HG03280 (cell line): ENCODE measurements at regions not wholly inside any gene's neighbourhood (a gene's known extent, or its start where the extent isn't known, plus 50 kb on each side); places are given as distances from the start of the nearest gene placed in this dataset.
"Not testable (repeated sequence)": the region's sequence is repeated elsewhere in the genome, so short reads cannot be mapped to it uniquely, and the experiment has no call there.

Experiments
- ATAC-seq: cut with Tn5 transposase; IDR thresholded peaks from one replicate; pipeline ENCODE4 v1.9.1; 2021; ENCODE audit warnings: mild to moderate bottlenecking, moderate library complexity; ENCODE audit not compliant: unreplicated experiment

- ATAC-seq, result no peak
These were observed 515.6 kb upstream of the ST8SIA4 start for GRCh38 chr5:101418713-101419118.

GRCh38 chr5:101404531-101404930, 501.4 kb upstream of the ST8SIA4 start:
- no peak for ATAC-seq

GRCh38 chr5:101393795-101394450, 490.8 kb upstream of the ST8SIA4 start:
- ATAC-seq, result no peak

- ATAC-seq, result no peak
These were observed 487.2 kb upstream of the ST8SIA4 start for GRCh38 chr5:101390151-101390908.

GRCh38 chr5:101385276-101385675, 482.2 kb upstream of the ST8SIA4 start:
- ATAC-seq, result no peak

DNA sequence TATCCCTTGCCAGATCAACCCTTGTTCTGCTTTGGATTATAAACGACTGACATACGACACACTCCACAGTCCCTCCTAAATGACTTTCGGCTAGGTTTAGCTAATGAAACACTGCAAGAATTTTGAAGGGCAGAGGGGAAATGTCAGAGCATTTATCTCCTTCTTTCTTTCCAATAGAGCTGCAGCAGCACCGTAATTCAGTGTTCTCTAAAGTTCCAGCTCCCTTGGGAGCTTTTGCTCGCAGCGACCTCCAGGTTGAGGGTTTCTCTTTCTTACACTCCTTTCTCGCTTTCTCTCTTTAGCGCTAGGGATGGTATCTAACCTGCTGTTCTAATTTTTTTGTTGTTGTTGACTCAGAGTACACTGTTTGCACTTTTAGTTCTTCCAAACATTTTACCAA, 467.1 kb upstream of the ST8SIA4 start:
- ATAC-seq, result no peak

DNA sequence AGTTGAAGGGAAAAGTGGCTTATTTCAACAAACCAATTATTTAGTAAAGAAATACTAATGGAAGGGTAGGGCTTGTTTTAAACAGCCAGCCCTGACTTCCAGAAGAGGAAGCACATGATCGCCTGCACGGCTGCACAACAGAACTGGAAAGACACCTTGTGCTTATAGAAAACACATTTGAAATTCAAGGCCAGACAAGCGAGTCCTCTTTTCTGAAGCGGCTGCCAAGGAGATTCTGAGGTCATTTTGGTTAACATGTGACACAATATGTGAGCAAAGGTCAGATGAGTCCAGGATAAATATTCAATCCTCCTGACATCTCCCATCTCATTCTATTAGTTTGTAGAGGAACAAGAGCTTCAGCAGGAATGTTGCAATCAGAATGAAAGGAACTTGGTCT, 461.4 kb upstream of the ST8SIA4 start:
- ATAC-seq, result no peak

DNA sequence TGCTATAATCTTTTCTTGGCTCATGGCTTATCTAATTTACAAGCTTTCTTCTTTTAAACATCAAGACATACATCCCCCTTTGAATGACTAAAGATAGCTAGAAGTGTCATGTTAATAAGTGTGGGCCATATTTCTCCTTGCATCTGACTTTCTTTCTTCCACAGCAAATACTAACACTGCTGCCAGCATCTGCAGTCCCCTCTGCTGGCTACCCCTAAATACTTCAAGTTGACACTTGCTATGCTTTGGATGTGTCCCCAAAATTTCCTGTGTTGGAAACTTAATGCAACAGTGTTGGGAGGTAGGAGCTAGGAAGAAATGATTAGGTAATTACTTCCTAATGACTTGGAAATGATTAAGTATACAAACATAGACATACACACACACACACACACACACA, 459.0 kb upstream of the ST8SIA4 start:
- no peak for ATAC-seq

GRCh38 chr5:101346906-101347305, 443.8 kb upstream of the ST8SIA4 start:
- ATAC-seq, result no peak

GRCh38 chr5:101346447-101346846, 443.4 kb upstream of the ST8SIA4 start:
- no peak for ATAC-seq

DNA sequence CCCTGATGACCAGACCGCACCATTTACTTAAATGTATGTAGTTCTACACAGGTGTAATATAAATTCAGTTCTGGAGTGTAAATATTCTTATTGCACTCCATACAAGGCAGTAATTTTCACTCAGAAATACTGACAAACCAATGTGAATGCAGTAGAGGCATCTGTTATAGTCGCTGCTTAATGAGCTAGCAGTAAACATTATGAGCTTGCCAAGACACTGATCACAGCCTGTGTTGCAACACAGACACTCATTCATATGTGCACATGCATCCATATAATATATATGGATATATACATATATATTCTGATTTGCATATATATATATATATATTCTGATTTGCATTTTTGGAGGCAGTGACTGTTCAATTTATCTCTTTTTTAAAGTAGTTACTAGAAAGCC, 435.1 kb upstream of the ST8SIA4 start:
- no peak for ATAC-seq

GRCh38 chr5:101327816-101328215, 424.7 kb upstream of the ST8SIA4 start:
- no peak for ATAC-seq

- no peak for ATAC-seq
These were observed 423.7 kb upstream of the ST8SIA4 start for GRCh38 chr5:101326766-101327165.

- ATAC-seq, result not testable (repeated sequence)
These were observed 413.3 kb upstream of the ST8SIA4 start for GRCh38 chr5:101316401-101316800.

DNA sequence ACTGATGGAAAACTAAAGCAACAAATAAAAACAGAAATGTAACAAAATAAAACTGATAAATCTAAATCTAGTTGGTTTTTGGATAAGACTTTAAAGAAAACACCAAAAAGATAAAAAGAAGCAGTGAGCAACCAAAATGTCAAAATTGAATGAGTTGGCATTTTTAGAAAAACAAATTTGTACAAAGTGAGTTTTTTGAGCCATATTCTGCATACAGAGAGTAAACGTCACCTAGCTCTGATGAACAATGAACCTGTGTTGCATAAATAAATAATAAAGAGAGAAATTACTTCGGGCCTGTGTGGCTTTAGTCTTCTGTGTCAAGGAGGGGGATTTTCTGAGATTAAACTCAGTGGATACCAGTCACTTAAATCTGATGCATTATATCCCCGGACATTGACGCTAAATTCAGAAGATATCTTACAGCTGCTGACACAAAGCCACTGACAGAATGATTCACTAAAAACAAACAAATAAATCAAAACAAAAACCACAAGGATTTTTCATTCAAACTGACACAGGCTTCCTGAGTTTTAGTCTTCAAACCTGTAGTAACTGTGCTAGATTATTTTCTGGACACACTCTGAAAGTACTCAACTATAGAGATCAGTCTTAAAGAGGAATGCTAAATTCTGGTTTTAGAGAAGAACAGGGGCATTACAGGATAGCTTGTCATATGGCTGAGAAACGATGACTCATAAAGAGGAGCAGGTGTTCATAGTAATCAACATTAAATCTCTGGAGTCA, 403.5 kb upstream of the ST8SIA4 start:
- no peak for ATAC-seq

GRCh38 chr5:101296477-101296876, 393.4 kb upstream of the ST8SIA4 start:
- ATAC-seq, result no peak

DNA sequence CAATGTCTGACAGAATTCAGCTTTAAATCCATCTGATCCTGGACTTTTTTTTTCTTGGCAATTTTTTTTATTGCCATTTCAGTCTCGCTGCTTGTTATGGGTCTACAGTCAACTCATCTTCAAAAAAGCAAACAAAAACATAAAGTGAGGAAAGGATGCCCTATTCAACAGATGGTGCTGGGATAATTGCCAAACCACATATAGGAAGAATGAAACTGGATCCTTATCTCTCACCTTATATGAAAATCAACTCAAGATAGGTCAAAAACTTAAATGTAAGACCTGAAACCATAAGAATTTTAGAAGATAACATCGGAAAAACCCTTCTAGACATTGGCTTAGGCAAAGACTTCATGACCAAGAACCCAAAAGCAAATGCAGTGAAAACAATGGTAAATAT, 389.1 kb upstream of the ST8SIA4 start:
- ATAC-seq, result no peak

DNA sequence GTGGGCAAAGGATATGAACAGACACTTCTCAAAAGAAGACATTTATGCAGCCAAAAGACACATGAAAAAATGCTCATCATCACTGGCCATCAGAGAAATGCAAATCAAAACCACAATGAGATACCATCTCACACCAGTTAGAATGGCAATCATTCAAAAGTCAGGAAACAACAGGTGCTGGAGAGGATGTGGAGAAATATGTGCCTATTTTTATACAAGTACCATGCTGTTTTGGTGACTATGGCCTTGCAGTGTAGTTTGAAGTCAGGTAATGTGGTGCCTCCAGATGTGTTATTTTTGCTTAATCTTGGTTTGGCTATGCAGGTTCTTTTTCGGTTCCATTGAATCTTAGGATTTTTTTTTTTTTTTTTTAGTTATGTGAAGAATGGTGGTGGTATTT, 387.7 kb upstream of the ST8SIA4 start:
- not testable (repeated sequence) for ATAC-seq

DNA sequence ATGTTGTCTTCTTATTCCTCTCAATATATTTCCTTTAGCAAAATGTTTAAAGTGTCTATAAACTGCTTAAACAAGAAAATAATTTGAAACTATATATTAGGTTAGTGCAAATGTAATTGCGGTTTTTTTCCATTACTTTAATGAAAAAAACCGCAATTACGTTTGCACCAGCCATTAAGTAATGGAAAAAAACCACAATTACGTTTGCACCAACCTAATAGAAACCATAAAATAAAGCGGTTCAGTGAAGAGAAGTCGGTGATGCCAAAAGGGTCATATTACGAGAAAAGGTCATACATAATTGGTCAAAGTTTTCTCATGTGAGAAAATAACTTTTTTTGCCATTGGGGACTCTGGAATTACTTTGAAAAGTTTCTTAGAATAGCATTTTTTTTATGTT, 385.6 kb upstream of the ST8SIA4 start:
- no peak for ATAC-seq

- ATAC-seq, result no peak
These were observed 381.8 kb upstream of the ST8SIA4 start for GRCh38 chr5:101284736-101285375.

DNA sequence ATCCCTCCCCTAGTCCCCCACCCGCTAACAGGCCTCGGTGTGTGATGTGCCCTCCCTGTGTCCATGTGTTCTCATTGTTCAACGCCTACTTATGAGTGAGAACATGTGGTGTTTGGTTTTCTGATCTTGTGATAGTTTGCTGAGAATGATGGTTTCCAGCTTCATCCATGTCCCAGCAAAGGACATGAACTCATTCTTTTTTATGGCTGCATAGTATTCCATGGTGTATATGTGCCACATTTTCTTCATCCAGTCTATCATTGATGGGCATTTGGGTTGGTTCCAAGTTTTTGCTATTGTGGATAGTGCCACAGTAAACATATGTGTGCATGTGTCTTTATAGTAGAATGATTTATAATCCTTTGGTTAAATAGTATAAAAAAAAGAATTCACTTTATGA, 380.9 kb upstream of the ST8SIA4 start:
- not testable (repeated sequence) for ATAC-seq
